IPS-20b (cell line): ENCODE measurements at regions not wholly inside any gene's neighbourhood (a gene's known extent, or its start where the extent isn't known, plus 50 kb on each side); places are given as distances from the start of the nearest gene placed in this dataset.
"Not testable (repeated sequence)": the region's sequence is repeated elsewhere in the genome, so short reads cannot be mapped to it uniquely, and the experiment has no call there.

Experiments used
- H3K27ac ChIP-seq: one replicate; pipeline ENCODE4 v1.5.1; 2013; ENCODE audit warnings: low read length
- H3K27me3 ChIP-seq: 2 replicates; pipeline ENCODE4 v1.6.1; 2013; ENCODE audit warnings: mild to moderate bottlenecking, low read length, inconsistent platforms; ENCODE audit not compliant: insufficient read depth
- H3K36me3 ChIP-seq: 2 replicates; pipeline ENCODE4 v1.6.1; 2013; ENCODE audit warnings: low read depth, mild to moderate bottlenecking, inconsistent platforms, low read length, moderate library complexity; ENCODE audit not compliant: insufficient read depth
- H3K4me1 ChIP-seq: 2 replicates; pipeline ENCODE4 v1.6.1; 2013; ENCODE audit warnings: mild to moderate bottlenecking, control low read depth, inconsistent platforms, low read length, moderate library complexity; ENCODE audit not compliant: insufficient read depth
- H3K4me3 ChIP-seq: 2 replicates; pipeline ENCODE4 v1.5.1; 2013; ENCODE audit warnings: mild to moderate bottlenecking, low read length, inconsistent platforms
- H3K9ac ChIP-seq: 2 replicates; pipeline ENCODE4 v1.6.1; 2013; ENCODE audit warnings: low read depth, mild to moderate bottlenecking, inconsistent platforms, low read length, moderate library complexity
- H3K9me3 ChIP-seq: 2 replicates; pipeline ENCODE4 v1.6.1; 2013; ENCODE audit warnings: mild to moderate bottlenecking, low read depth, low read length, inconsistent platforms; ENCODE audit not compliant: insufficient read depth

DNA sequence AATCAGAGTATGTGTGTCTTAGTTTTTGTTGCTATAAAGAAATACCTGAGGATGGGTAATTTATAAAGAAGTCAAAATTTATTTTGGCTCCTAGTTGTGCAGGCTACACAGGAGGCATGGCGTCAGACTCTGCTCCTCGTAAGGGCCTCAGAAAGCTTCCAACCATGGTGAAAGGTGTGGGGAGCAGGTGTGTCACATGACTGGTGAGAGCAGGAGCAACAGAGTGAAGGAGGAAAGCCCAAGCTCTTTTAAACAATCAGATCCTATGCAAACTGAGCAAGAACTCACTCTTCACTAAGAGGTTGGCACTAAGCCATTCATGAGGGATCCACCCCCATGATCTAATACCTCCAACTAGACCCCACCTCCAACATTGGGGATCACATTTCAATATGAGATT, 1524.3 kb downstream of the HACE1 start:
- H3K27ac ChIP-seq = no peak overlapping the region
- H3K27me3 ChIP-seq = no peaks in the 10 kb centered on the region
- no peaks in the 10 kb centered on the region for H3K36me3 ChIP-seq
- H3K4me1 ChIP-seq = no peaks in the 10 kb centered on the region
- no peaks in the 10 kb centered on the region for H3K9me3 ChIP-seq
- H3K9ac ChIP-seq = no peak overlapping the region
- no peak overlapping the region for H3K4me3 ChIP-seq

DNA sequence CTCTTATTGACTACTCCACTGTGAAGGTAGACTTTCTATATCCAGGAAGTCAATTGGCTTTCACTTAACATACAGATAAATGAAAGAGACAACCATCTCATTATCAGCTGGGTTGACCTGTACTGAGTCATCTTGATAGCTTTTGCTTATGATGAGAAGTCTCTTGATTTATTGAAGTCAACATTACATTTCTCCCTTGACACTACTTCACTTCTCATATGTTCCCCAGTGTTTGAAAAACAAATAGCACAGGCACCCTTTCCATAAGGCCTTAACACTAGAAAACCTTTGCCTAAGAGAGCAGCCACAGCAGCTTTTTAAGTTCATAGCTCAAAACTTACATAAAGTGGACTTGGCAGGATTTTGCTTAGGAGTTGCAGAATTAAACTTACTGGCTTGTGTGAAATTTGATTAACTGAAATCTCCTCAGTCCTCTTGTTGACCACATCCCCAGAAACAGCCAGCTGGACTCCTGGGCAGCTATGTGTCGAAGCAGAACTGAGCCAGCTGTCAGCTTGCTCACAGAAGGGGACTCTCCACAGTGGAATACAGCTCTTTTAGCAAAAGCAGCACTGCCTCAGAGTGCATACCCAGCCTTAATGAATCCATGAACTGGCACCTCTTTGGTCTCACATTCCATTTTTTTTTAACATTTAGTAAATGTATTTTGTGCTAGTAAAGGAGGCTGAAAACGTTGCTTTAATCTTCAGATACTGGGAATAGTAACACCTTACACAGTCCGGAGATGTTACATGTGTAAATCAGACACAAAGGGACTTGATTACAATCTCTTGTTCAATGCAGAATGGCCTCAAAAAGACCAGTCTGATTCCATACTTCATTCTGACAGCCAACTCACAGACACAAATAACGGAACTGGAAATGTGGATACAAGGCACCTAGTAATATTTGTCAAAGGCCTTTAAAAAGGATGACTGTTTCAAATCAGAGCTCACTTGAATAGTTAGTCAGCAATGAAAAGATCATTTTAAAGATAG, 1532.7 kb downstream of the HACE1 start:
- no peaks in the 10 kb centered on the region for H3K9me3 ChIP-seq
- no peak overlapping the region for H3K27ac ChIP-seq
- H3K4me1 ChIP-seq = no peaks in the 10 kb centered on the region
- no peaks in the 10 kb centered on the region for H3K36me3 ChIP-seq
- H3K9ac ChIP-seq = no peak overlapping the region
- no peaks in the 10 kb centered on the region for H3K27me3 ChIP-seq
- H3K4me3 ChIP-seq = no peak overlapping the region

DNA sequence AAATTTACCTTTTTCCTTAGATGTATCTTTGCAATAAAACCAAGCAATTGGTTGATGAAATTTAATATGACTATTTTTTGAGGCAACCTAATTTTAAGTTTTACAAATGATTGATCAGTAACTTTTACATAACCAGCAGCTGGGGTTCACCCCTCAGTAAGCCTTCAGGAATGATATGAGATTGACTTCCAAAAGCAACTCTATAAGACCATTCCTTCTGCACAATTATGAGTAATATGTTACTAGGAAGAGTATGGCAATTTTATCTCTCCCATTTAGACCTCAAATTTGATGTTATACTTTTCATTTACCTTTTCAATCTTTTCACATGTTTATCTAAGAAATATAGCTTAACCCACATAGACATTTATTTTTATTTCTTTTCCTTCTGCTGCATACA, 1546.3 kb downstream of the HACE1 start:
- no peaks in the 10 kb centered on the region for H3K4me1 ChIP-seq
- no peak overlapping the region for H3K9ac ChIP-seq
- H3K36me3 ChIP-seq = no peaks in the 10 kb centered on the region
- H3K27ac ChIP-seq = no peak overlapping the region
- H3K9me3 ChIP-seq = peaks cover 21% of the 10 kb centered on the region; the same call in 1 of the 2 replicates
- no peaks in the 10 kb centered on the region for H3K27me3 ChIP-seq
- H3K4me3 ChIP-seq = no peak overlapping the region

DNA sequence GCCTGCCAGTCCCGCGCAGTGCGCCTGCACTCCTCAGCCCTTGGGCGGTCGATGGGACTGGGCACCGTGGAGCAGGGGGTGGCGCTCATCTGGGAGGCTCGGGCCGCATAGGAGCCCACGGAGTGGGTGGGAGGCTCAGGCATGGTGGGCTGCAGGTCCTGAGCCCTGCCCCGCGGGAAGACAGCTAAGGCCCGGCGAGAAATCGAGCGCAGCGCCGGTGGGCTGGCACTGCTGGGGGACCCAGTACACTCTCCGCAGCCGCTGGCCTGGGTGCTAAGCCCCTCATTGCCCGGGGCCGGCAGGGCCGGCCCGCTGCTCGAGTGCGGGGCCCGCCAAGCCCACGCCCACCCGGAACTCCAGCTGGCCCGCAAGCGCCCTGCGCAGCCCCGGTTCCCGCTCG, 1565.3 kb downstream of the HACE1 start:
- H3K9ac ChIP-seq, H3K27ac ChIP-seq, H3K9me3 ChIP-seq, H3K4me1 ChIP-seq, H3K36me3 ChIP-seq, H3K27me3 ChIP-seq, H3K4me3 ChIP-seq: not testable (repeated sequence)

DNA sequence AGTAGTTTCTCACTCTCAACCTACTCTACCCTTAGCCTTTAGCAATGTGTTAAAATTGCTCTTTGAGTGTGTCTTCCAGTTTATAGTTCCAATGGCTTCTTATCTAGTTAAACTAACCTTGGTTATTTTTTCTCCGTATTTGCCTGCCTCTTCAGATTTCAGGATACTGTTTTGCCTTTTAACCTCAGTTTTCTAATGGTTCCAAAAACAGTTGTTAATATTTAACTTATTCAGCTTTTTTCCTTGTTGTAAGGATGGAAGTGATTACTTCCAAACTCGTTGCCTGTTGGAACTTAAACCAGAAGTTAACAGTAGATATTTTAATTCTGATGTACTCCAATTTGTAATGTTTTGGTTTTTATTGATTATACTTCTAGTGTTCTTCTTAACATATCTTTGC, 1574.9 kb downstream of the HACE1 start:
- Histone ChIP-seq H3K4me1 (no peaks in the 10 kb centered on the region), H3K27ac (no peak overlapping the region), H3K27me3 (no peaks in the 10 kb centered on the region), H3K9me3 (peaks cover 39% of the 10 kb centered on the region), H3K4me3 (no peak overlapping the region), H3K9ac (no peak overlapping the region), H3K36me3 (no peaks in the 10 kb centered on the region)

DNA sequence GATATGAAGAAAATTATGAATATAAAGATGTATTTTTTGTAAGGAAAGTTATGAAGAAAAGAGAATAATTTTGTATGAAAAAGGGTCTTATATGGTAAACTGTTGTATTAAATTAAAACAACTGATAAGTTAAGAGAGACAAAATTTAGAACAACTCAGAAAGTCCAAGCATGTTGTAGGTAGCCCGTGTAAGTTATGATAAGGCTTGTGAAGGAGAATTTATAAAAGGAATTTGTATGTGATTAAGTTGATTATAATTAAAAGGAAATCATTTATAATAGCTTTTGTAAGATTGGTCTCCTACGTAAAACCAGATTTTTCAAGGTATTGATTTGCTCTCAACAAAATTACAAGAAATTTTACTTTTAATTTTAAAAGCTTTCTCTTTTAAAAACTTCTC, 1579.3 kb downstream of the HACE1 start:
- Histone ChIP-seq H3K4me1 (no peaks in the 10 kb centered on the region), H3K27ac (no peak overlapping the region), H3K27me3 (no peaks in the 10 kb centered on the region), H3K4me3 (no peak overlapping the region), H3K36me3 (no peaks in the 10 kb centered on the region), H3K9me3 (peaks cover 46% of the 10 kb centered on the region), H3K9ac (no peak overlapping the region)

DNA sequence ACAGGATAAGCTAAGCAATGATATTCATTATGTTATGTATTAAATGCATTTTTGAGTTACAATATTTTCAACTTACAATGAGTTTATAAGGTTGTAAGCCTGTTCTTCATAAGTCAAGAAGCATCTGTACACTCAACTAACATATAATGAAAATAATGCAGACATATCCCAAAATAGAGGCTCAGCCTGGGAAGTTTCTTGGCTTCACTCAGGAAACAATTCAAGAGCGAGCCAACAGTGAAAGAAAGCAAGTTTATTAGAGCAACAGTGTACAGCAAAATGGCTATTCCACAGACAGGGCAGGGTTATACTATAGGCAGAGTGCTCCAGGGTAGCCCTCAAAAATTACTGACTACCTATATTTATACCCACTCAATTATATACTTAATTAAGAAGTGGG, 1581.8 kb downstream of the HACE1 start:
- no peaks in the 10 kb centered on the region for H3K27me3 ChIP-seq
- H3K9ac ChIP-seq = no peak overlapping the region
- no peaks in the 10 kb centered on the region for H3K36me3 ChIP-seq
- no peak overlapping the region for H3K4me3 ChIP-seq
- H3K27ac ChIP-seq = no peak overlapping the region
- peaks cover 37% of the 10 kb centered on the region for H3K9me3 ChIP-seq
- no peaks in the 10 kb centered on the region for H3K4me1 ChIP-seq

DNA sequence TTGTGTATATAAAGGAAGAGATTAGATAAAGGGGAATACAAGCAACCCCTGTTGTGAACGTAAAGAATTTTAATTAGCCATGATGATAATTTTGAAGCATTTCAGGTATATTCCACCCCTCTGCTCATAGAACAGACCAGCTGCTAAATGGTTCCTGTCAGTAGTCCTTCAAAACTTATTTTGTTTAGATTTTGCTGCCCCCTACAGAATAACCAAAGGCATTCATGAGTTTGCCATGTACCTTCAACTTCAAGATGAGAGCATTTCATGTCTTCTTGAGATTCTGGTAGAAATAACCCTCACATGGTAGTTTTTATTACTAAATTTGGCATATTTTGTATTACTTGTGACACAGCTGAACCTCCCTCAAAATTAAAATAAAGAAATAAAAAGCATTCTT, 1586.7 kb downstream of the HACE1 start:
- peaks cover 5% of the 10 kb centered on the region; the same call in 1 of the 2 replicates for H3K9me3 ChIP-seq
- H3K4me3 ChIP-seq = no peak overlapping the region
- H3K4me1 ChIP-seq = no peaks in the 10 kb centered on the region
- H3K36me3 ChIP-seq = no peaks in the 10 kb centered on the region
- no peaks in the 10 kb centered on the region for H3K27me3 ChIP-seq
- no peak overlapping the region for H3K9ac ChIP-seq
- no peak overlapping the region for H3K27ac ChIP-seq

DNA sequence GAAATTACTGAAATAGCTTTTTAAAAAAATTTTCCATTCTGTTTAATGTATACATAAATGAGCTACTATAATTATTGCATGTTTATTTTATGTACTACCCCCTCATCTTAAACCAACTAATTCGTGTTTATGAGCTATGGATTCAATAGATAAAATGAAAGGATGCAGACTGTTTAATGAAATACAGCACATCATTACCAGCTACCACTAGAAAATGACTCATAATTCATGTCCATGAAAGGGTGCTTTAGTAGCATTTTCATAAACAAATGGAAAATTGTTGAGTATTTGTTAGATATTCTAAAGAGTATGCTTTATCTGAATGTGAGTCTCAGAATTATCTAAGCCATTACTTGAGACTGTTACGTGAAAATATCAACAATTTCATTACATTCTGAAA, 1590.1 kb downstream of the HACE1 start:
- H3K27me3 ChIP-seq = no peaks in the 10 kb centered on the region
- H3K4me3 ChIP-seq = no peak overlapping the region
- H3K27ac ChIP-seq = no peak overlapping the region
- no peaks in the 10 kb centered on the region for H3K4me1 ChIP-seq
- no peaks in the 10 kb centered on the region for H3K36me3 ChIP-seq
- H3K9me3 ChIP-seq = no peaks in the 10 kb centered on the region
- no peak overlapping the region for H3K9ac ChIP-seq

DNA sequence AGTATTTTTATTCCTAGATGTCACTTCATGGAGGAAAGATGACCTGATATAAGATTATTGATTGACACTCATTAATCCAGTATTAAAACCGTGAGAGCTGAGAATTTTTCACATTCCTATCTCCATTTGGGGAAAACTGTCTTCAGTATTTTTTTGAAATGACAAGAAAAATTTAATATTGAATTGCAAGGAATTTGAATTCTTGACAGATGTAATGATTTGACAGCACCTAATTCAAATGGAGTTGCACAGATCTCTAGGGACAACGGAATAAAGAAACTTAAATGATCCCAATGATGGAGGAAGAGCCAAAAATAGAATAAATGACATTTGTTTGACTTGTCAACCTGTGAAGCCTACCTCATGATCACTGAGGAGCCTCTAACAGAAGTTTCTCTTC, 1591.4 kb downstream of the HACE1 start:
- Histone ChIP-seq H3K4me3 (no peak overlapping the region), H3K9ac (no peak overlapping the region), H3K4me1 (no peaks in the 10 kb centered on the region), H3K9me3 (no peaks in the 10 kb centered on the region), H3K27me3 (no peaks in the 10 kb centered on the region), H3K36me3 (no peaks in the 10 kb centered on the region), H3K27ac (no peak overlapping the region)

DNA sequence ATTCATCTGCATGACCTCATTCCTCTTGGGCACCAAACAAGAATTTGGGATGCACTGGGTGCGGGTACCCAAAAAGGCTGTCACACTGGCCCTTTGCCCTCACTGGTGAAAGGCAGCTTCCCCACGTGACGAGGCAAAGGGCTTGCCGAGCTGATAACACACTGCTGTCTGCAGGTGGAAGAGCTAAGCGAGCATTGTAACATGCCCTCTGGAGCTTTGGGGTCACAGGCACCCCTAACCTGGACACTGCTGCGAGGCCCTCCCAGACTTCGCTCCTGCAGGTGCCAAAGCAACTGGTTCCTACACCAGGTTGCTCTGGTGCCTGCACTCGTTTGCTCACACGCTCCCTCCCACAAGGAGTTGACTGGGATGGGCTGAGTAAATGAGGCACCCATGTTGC, 1595.7 kb downstream of the HACE1 start:
- no peaks in the 10 kb centered on the region for H3K27me3 ChIP-seq
- H3K27ac ChIP-seq = no peak overlapping the region
- H3K36me3 ChIP-seq = no peaks in the 10 kb centered on the region
- H3K4me1 ChIP-seq = no peaks in the 10 kb centered on the region
- no peak overlapping the region for H3K9ac ChIP-seq
- no peak overlapping the region for H3K4me3 ChIP-seq
- no peaks in the 10 kb centered on the region for H3K9me3 ChIP-seq

DNA sequence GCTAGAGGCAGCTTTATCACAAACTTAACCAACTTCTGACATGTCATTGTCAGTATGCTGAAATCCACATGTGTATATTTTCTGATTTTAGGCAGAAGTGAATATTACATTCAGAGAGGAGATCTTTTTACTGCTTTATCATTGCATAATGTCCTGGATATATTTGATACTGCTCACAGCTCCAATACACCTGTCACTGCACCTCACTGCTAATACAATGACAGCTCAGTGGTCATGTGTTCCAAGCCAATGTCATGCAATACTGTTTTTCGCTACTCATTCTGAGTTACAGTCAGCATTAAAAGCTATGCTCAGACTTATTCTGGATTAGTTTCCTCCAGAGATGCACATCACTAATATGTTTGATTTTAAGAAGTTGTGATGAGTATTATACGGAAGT, 1604.6 kb downstream of the HACE1 start:
- no peak overlapping the region for H3K27ac ChIP-seq
- H3K36me3 ChIP-seq = no peaks in the 10 kb centered on the region
- H3K27me3 ChIP-seq = no peaks in the 10 kb centered on the region
- no peak overlapping the region for H3K4me3 ChIP-seq
- no peaks in the 10 kb centered on the region for H3K4me1 ChIP-seq
- H3K9ac ChIP-seq = no peak overlapping the region
- no peaks in the 10 kb centered on the region for H3K9me3 ChIP-seq
